Right lobe of liver (tissue), 6 donors: ENCODE measurements at regions not wholly inside any gene's neighbourhood (a gene's known extent, or its start where the extent isn't known, plus 50 kb on each side); places are given as distances from the start of the nearest gene placed in this dataset.

ENCODE experiments used
- ATAC-seq, 4 donors: fragments of 200-7000 bp; cut with Tn5 transposase; one replicate each; pipeline ENCODE4 v1.9.1; 2020; ENCODE audit warnings: mild to moderate bottlenecking in 4 of 4, moderate library complexity in 4 of 4
- DNase-seq, 3 donors: peaks; one replicate each; pipeline ENCODE4 v3.0.0-alpha.2; 2020
- H3K27ac ChIP-seq, 3 donors: fragments of 200-600 bp; one replicate each; pipeline ENCODE4 v1.8.0; 2022
- H3K27me3 ChIP-seq, 2 donors: fragments of 200-600 bp; one replicate each; pipeline ENCODE4 v1.8.0; 2022
- H3K36me3 ChIP-seq, 4 donors: fragments of 200-600 bp; sonication (generic) in 1 of 4; one replicate each; pipeline versions ENCODE4 v1.5.1 to v1.8.0; 2017 to 2022; ENCODE audit warnings: control low read depth in 1 of 4
- H3K4me1 ChIP-seq, 4 donors: fragments of 200-600 bp; sonication (generic) in 1 of 4; one replicate each; pipeline versions ENCODE4 v1.5.1 to v1.8.0; 2017 to 2022; ENCODE audit warnings: control low read depth in 1 of 4
- H3K4me3 ChIP-seq, 3 donors: fragments of 200-600 bp; one replicate each; pipeline ENCODE4 v1.8.0; 2022
- H3K9me3 ChIP-seq, 4 donors: fragments of 200-600 bp; sonication (generic) in 1 of 4; one replicate each; pipeline versions ENCODE4 v1.5.1 to v1.8.0; 2017 to 2022; ENCODE audit warnings: control low read depth in 1 of 4
- CTCF ChIP-seq, 4 donors: fragments of 200-600 bp in 3 of 4; fragments of 450-650 bp in 1 of 4; IDR thresholded peaks; one replicate each; pipeline versions ENCODE4 v1.5.1 to v1.8.0; 2016 to 2022; ENCODE audit warnings: antibody characterized with exemption in 4 of 4, mild to moderate bottlenecking in 2 of 4
- POLR2A ChIP-seq: fragments of 450-650 bp; IDR thresholded peaks from one replicate; pipeline ENCODE4 v1.6.1; 2017; ENCODE audit warnings: antibody characterized with exemption, mild to moderate bottlenecking
- WGBS: methylation state at CpG from one replicate; pipeline ENCODE4 v1.1.6; 2018; ENCODE audit warnings: low coverage, low lambda C conversion rate; ENCODE audit not compliant: insufficient coverage; ENCODE audit errors: missing lambda C conversion rate; 5-methylcytosine and 5-hydroxymethylcytosine counted together
- intact Hi-C, 2 donors: fragments of 100-400 bp; cut with DNase I; formaldehyde crosslinking; loops; one replicate each; pipeline versions ENCODE4 v1.11.2 to v1.14.1; 2022
- donor health status: DM: no; HTN: yes; CAD: no.
- donor health status: DM: no; HTN: no; CAD: no.
- donor health status: DM: no; HTN: no; CAD: no.
- donor health status: DM: no; HTN: yes; CAD: no.
- donor health status: DM: no; HTN: yes; CAD: no.

GRCh38 chr4:112840619-112841018, 203.7 kb downstream of the LARP7 start:
- H3K27ac ChIP-seq: no peak overlapping the region
- TF ChIP-seq CTCF (IDR thresholded peaks at IDR 0.05) (no peak), POLR2A (no peak)
- H3K4me1 ChIP-seq: no peaks in the 10 kb centered on the region
- DNase-seq (no peak), ATAC-seq (no peak)
- intact Hi-C loops: no loop called here
- H3K9me3 ChIP-seq: no peaks in the 10 kb centered on the region
- no peak overlapping the region for H3K4me3 ChIP-seq
- H3K36me3 ChIP-seq: no peaks in the 10 kb centered on the region
- no peaks in the 10 kb centered on the region for H3K27me3 ChIP-seq
- 77% methylated on average over 1 of the region's 1 CpG for WGBS

- Histone ChIP-seq H3K9me3 (no peaks in the 10 kb centered on the region), H3K27me3 (no peaks in the 10 kb centered on the region), H3K27ac (no peak overlapping the region), H3K4me1 (no peaks in the 10 kb centered on the region), H3K4me3 (no peak overlapping the region), H3K36me3 (no peaks in the 10 kb centered on the region)
- 78% methylated on average over 5 of the region's 10 CpGs for WGBS
- ATAC-seq: no peak
- no peak for TF ChIP-seq CTCF (IDR thresholded peaks at IDR 0.05)
- no peak for TF ChIP-seq POLR2A
- intact Hi-C loops: no loop called here
- no peak for DNase-seq
Observed at GRCh38 chr4:112842513-112842912, 205.6 kb downstream of the LARP7 start.

GRCh38 chr4:112845386-112845785, 204.1 kb upstream of the ANK2 start:
- Histone ChIP-seq H3K36me3 (no peaks in the 10 kb centered on the region), H3K4me3 (no peak overlapping the region), H3K4me1 (no peaks in the 10 kb centered on the region), H3K9me3 (no peaks in the 10 kb centered on the region), H3K27me3 (no peaks in the 10 kb centered on the region), H3K27ac (no peak overlapping the region)
- DNase-seq (no peak), ATAC-seq (no peak)
- 45% methylated on average over 3 of the region's 3 CpGs for WGBS
- TF ChIP-seq POLR2A (no peak), CTCF (IDR thresholded peaks at IDR 0.05) (no peak)
- intact Hi-C loops: no loop called here

GRCh38 chr4:112847045-112847444, 202.4 kb upstream of the ANK2 start:
- intact Hi-C loops: no loop called here
- Histone ChIP-seq H3K9me3 (no peaks in the 10 kb centered on the region), H3K27me3 (no peaks in the 10 kb centered on the region), H3K4me1 (no peaks in the 10 kb centered on the region), H3K36me3 (no peaks in the 10 kb centered on the region), H3K27ac (no peak overlapping the region), H3K4me3 (no peak overlapping the region)
- DNase-seq (no peak), ATAC-seq (no peak)
- no peak for TF ChIP-seq POLR2A
- no peak for TF ChIP-seq CTCF (IDR thresholded peaks at IDR 0.05)
- WGBS: 69% methylated on average over 4 of the region's 4 CpGs

- Histone ChIP-seq H3K36me3 (no peaks in the 10 kb centered on the region), H3K4me3 (no peak overlapping the region), H3K9me3 (no peaks in the 10 kb centered on the region), H3K4me1 (no peaks in the 10 kb centered on the region), H3K27me3 (no peaks in the 10 kb centered on the region), H3K27ac (no peak overlapping the region)
- DNase-seq: no peak
- TF ChIP-seq POLR2A (no peak), CTCF (IDR thresholded peaks at IDR 0.05) (no peak)
- whole genome bisulfite sequencing: 84% methylated on average over 4 of the region's 4 CpGs
- intact Hi-C loops: no loop called here
- ATAC-seq: no peak
Observed at GRCh38 chr4:112847781-112848180, 201.7 kb upstream of the ANK2 start.
